DMS 273 (cell line): ENCODE measurements at regions not wholly inside any gene's neighbourhood (a gene's known extent, or its start where the extent isn't known, plus 50 kb on each side); places are given as distances from the start of the nearest gene placed in this dataset.

Source experiments
- DNase-seq: peaks from one replicate; lab custom pipeline; 2025; ENCODE audit not compliant: unreplicated experiment; lab: John Stamatoyannopoulos, UW

DNA sequence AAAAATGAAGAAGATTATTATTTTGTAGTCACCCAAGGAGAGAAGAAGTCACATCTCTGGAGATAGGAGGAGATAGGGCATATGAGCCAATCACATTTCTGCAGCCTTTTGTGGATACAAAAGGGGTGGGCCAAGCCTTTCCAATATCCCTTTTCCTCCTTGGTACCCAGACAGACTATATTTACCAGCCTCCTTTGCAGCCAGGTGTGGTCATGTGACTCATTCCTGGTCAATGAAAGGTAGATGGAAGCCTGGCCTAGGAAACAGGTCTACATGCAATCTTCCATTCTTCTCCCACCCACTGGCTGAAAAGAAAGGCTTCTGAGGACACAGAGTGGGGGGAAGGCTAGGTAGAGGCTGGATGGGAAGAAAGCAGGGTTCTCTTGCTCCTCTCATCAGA is 58.1 kb upstream of the ERG start:
- no peak for DNase-seq

DNA sequence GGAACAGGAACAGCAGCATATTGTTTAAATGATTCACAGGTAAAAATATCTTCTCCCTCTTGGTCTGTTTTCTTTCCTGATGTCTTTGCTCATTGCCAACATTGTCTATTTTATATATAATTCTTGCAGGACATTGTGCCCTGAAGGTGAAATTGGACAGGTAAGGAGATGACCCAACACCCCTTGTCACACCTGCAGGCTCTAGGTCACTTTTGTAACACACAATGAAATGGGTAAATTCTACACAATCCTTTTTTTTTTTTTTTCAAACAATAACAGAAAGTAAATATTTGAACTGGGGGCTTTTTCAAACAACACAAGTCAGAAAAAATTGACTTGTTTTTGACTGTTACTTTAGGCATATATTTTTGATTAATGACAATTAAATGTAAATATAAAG is 62.9 kb upstream of the ERG start:
- DNase-seq, result no peak

DNA sequence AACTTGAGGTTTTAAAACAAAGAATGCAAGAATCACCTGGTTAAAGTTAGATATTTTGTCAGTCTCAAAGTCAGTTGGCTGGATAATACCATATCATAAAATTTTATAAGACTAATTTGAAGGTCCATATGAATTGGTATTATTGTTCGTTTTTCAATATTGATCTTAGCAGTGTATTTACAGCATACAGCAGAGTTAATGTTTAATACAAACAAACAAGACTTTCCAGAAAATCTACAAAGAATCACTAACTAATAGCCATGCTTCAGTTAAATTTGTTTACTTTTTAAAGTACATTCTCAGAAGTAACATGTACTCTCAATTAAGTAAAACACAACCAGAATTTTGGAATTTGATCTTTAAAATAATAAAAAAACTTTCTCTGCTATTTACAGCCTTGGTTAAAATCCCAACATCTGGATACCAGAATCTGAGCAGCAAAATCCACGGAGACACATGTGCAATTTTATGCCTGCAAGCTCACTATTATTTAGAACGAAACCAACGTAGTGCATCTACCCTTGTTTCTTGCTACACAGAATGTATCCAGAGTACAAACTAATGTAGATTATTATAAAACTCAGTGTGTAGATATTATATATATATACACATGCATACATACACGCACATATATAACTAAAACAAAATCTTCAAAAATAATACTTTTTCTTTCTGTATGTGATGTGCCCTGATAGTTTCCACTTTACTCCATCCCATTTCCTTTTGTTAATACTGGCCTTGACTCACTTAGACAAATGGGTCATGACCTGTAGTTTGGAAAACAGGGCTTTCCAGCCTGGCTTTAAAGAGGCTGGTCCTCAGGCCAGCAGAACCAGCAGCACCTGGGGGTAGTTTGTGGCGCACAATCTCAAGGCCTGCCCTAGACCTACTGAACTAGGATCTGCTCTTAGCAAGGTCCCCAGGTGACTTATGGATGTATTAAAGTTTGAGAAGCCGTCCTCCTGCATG is 63.6 kb upstream of the ERG start:
- DNase-seq, result no peak

DNA sequence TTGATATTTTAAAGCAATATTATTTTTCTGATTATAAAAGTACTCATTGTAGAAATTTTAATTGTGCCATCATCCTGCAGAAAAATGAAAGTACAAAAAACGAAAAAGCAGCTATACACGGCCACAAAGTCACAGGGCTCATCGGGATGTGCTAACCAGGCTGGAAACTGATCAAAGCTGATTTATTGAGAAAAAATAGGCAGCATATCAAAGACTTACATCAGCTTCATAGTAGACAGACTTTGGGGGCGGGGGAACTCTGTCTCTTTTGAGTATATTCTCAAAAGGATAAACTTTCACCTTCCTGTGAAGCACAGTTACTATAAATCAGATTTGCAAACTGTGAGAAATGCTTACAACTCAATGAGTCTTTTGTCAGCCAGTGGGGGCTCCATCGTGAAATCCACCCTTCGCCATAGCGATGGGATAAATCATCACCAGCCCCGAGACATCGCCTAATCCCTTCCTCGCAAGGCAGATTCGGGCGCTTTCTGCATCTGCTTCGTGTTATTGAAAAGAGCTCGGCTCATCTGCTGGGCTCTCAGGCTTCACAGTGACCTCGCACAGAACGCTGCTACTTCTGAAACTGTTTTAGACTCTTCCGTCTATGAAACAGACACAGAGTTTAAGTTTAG is 69.2 kb upstream of the ERG start:
- DNase-seq, result no peak

DNA sequence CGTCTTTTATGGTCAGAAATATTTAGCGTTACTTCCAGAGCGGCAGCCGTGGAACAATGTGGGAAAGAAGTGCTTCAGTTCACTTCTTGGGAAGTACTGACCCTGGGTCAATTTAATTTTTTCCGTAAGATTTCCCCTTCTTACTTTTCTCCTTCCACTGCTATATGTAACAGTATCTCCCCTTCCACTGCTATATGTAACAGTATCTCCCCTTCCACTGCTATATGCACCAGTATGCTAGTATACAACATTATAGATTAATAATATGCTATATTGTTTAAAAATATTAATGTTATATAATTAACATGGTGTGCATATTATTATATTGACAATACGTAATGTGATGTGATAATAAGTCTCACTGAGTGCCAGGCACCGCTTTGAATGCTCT is 69.7 kb upstream of the ERG start:
- no peak for DNase-seq

DNA sequence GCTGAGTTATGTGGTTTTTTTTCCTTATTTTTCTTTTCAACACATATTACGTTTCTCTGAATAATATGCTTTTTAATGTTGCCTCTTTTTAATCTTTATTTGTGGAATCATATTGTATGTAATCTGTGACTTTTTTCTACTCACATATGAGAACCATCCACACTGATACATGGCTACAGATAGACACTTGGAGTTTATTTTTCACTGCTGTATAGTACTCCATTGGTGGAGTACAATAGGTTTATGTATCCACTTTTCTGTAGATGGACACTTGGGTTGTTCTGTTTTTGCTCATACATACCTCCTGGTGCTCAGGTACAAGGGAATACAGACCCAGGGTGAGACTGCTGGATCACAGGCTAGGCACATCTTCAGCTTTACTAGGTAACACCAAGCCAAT is 71.5 kb upstream of the ERG start:
- DNase-seq, result no peak

DNA sequence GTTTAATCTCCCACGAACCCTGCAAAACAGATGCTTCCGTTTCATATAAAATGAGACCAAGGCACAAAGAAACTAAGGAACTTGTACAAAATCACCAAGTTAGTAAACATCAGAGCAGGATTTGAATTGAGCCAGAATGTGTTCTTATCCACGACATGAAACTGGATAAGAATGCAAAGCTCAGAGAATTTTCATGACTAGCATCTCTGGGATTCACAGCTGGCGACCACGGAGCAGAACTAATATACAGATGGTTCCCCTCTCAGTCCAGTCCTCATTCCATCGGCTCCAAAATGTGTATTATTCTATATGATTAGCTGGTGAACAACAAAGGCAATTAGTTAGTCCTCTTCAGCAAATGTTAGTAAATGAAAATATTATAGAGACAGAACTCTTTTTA is 72.3 kb upstream of the ERG start:
- no peak for DNase-seq

DNA sequence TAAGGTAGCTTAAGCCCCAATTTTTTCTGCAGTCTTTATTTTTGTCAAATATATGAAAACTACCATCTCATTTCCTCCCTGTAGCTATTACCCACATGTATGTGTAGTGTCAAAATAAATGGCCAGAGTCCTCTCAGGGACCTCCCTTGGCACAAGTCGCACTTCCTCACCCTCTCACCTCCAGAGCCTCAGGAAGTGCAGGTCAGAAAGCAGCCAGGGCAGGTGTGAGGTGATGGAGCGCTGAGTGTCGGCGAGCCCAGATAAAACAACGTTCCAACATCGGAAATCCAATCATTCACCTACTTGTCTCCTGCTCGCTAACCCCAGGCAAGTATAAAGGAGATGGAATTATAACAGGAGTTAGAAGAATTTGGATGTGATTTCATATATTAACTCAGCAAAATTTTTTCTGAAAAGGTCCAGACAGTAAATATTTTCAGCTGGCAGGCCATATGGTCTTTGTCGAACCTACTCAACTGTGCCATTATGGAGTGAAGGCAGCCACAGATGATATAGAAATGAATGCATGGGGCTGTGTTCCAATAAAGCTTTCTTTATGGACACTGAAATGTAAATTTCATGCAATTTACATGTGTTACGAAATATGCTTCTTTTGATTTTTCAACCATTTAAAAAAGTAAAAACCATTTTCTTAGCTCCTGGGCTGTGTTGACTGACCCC is 76.8 kb upstream of the ERG start:
- no peak for DNase-seq

DNA sequence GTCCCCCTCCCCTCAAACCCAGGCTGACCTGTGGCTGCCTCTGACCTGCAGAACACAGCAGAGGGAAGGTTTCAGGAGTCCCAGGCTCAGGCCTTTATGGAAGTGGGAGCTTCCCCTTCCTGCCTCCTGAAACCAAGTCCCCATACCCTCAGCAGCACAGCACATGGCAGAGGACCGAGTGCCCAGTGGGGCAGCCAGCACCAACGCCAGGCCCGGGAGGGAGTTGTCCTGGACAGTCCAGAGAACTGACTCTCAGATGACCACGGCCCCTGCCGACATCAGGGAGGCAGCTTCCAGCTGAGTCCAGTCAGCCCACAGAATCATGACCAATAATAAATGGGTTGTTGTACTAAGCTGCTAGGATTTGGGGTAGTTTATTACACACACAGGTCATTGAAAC is 79.6 kb upstream of the ERG start:
- no peak for DNase-seq

DNA sequence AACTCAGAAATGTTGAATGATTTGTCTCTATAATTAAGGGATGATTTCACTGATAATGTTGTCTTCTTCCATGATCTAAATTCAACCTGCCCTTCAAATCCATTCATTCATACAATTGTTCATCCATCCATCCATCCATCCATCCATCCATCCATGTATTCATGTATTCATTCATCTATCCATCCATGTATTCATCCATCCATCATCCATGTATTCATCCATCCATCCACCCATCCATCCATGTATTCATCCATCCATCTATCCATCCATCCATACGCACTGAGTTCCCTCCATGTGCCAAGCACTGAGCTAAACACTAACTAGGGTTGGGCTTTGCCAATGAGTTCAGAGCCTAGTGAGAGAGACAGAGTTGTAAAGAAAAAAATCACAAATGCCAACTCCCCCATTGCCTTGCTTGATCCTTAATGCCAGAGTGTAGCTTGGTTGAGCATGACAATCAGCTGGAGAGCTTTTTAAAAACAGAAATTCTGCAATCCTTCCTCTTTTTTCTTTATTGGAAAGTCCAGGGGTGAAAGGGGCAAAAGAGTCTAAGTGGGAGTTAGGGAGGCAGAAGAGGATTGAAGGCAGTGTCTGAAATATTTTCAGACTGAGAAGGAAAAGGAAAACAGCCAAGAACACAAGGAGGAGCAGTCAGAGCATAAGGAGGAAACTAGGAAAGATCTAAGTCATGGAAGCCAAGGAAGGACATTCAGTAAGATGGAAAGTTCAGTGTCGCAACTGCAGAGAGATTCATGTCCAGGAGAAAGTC is 92.4 kb upstream of the ERG start:
- no peak for DNase-seq

DNA sequence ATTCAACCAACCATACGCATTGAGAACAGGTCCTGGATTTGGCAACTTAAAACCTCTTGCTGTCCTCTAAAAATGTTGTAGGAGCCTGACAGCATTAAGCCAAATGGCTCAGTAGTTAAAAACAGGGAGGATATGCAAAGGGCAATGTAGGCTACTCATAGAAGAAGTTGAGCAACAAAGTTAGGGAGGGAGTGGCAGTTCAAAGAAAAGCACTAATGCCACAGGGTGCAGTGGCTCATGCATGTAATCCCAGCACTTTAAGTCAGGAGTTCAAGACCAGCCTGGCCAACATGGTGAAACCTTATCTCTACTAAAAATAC is 92.9 kb upstream of the ERG start:
- no peak for DNase-seq

DNA sequence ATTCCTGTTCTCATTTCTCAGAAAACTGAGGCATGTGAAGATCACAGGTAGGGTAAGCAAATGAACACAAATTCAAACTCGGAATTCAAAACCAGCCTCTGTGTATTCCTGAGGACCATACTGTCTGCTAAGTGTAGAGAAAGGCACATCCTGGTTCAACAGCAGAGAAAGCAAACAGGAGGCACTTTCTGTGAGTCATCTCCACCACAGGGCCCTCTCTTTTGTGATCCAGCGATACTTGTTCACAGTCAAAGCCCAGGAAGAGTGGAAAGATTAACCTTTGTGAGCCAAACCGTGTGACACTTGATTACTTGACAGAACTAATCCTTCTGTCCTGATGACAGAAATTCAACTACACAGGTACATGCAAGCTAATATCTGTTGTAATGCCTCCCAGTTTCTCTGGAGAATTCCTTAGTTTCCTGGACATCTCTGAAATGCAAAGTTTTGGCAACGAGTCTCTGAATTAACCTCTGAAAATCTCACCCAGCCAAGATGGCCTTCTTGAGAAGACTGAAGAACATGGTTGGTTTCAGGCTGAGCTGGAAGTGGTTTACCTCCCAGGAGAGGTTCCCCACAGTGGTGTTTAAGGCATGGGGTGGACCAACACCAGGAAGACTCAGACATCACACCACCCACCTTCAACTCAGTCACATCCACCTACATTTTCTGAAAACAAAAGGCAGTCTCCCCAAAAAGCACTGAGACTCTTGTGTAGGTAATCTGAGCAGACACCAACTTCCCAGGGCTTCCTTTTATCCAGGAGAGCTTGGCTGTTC is 98.2 kb upstream of the ERG start:
- DNase-seq, result no peak

DNA sequence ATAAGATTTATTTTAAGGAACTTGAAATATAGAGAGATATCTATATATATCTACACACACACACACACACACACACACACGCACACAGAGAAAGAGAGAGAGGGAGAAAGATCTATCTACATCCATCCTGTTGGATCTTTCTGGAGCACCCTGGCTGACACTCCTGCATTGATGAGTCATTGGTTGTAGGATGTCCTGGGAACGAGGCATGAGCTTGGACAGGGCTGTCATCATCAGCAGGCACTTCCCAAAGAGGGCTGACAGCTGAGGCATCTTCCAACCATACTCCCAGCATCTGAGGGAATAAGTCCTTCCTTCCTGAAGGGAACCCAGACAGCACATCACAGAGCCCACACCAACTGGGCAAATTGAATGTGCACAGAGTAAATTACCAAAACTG is 99.1 kb upstream of the ERG start:
- no peak for DNase-seq

DNA sequence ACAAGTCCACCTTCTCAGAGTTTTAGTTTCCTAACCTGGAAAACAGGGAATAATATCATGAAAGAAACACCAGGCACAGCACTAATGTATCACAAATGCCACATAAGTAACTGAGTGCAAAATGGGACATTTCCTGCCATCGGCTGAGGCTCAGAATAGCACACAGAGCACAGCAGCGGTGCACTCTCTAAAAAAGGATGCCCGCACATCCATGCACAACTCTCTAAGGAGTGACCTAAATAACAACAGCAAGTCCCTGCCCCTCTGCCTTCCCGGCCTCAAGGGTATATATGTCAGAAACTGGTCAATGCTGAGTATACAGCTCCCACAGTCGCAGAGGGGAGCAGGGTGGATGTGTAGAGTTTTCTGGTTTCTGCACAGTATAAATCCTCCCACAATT is 100.1 kb upstream of the ERG start:
- DNase-seq, result no peak

DNA sequence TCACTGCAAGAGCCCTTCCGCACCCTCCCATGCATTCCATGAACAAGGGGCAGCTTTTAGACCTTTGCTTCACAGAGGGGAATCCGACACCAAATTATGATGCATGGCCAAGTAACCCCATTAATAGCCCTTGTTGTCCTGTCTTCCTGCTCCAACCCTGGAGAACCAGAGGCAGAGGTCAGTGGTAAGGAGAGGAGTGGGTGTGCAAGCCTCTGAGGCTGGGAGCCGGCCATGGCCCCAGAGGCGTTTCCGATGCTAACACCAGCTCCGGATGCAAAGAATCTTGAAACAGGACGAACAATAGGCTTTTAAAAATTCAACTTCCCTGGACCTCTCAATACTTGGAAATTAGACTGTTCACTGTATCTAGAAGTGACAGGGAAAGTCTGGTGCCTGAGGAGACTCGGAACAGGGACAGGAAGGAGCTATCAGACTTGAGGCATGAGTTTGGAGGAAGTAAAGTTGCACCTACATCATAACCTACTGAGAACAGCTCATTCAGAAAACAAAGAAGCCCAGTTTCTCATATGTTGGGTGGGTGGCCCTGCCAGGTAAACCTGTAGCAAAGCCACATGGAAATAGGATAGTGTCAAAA is 101.2 kb upstream of the ERG start:
- DNase-seq, result no peak

DNA sequence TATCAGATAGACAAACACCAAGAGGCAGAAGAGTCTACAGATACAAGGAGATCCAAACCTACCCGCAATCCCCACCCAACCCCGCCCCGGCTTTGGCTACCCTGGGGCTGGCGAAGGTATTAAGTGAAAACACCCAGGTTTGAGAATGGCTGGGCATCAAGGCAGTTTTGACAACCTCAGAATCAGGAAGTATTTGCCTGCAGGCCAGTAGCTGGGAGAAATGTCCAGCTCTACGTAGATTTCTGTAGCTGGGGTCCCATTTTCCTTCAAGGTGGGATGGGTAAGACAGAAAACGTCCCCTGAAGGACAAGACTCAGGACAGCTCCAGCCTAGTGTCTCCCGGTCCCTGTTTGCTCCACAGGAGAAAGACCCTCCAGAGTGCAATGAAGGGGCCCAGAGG is 101.8 kb upstream of the ERG start:
- DNase-seq, result no peak

DNA sequence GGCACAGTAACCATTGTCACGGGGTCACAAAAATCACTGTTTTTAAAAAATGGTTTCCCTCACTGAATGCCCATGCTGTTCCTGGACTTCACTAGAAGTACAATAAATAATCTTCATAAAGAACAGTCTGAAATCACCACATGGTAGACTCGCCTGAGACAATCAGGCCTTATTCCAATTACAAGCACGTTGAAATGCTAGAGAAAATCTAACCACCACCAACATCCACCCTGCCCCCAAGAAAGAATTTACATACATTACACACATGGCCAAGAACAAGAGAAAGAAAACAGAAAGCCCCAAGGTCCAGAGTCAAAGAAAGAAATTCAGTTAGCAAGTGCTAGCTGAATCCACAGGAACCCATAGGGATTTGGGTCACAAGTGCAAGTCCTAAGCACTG is 107.0 kb upstream of the ERG start:
- no peak for DNase-seq

DNA sequence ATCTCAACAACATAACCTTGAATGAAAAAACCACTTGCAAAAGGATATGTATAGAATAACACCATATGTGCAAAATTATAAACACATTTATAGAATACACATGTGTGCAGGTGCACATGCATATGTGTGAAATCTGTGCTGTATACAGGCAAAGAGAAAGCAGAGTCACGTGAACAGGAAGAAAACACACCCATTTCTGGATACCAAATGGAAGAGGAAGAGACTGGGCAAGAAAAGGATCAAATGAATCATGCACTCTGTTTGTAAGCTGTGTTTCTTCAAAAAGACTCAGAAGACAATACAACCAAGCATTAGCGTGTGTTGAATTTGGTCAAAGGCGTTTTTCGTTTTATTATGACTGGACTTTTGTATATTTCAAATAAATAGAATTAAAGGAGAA is 111.3 kb upstream of the ERG start:
- DNase-seq, result no peak

DNA sequence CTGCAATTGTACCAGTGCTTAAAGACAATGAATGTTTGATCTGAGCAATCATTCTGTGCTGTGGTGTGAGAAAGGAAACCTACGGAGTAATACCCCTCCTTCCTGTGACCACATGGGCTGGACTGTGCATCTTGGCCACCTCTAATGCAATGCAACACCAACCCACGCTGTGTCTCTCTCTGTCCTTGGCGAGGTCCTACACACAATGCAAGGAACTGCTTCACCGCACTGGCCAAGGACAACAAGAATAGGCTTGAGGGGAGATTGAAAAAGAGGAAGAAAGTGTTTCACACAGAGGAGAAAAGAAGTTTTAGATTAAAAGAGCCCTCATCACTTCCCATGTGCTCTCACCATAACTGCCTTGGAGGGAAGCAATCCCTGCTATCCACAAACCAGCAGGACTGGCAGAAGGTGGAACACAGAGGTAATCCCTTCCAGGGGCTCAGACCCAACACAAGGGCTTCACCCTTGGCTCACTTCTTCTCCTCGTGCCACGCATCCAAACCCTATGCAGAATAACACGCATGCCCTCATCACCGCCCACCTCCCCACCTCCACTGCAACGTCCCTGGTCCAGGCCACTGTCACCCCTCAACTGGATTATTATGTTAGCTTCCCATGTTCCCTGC is 112.5 kb upstream of the ERG start:
- DNase-seq, result no peak

DNA sequence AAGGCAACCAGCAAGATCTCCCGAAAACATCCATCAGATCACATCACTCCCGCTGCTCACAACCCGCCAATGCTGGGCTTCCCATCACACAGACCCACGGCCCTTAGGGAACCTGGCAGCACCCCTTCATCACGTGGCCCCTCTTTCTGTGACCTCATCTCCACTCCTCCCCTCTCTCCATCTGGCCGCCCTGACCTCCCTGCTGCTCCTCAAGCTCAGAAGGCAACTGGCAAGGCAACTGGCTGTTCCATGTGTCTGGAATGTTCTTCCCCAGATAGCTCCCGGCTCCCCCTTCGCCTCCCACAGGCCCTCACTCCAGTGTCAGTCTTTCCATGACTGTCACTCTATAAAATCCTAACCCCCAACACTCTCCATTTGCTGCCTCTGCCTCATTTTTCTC is 113.0 kb upstream of the ERG start:
- DNase-seq, result no peak
